ENCODE measurements at regions not wholly inside any gene's neighbourhood (a gene's known extent, or its start where the extent isn't known, plus 50 kb on each side); places are given as distances from the start of the nearest gene placed in this dataset.

- TF ChIP-seq POLR2AphosphoS5 (IDR thresholded peaks at IDR 0.05; ENCODE audit: low read depth, low read length) (no peak), TAF1 (IDR thresholded peaks at IDR 0.05; ENCODE audit: borderline replicate concordance, insufficient read depth, low read length) (no peak), FOXP2 (optimal IDR thresholded peaks at IDR 0.05; ENCODE audit: borderline replicate concordance, extremely low read depth, extremely low read length, insufficient read depth) (no peak), REST (IDR thresholded peaks at IDR 0.05; ENCODE audit: insufficient read depth in 1 of 2, low read depth in 2 of 2, low read length in 2 of 2) (no peak)
These were observed 1999.1 kb upstream of the CELF4 start for GRCh38 chr18:39564716-39565115.

Data from PFSK-1 (cell line).